Frontal cortex (tissue), 3 donors: ENCODE measurements at regions not wholly inside any gene's neighbourhood (a gene's known extent, or its start where the extent isn't known, plus 50 kb on each side); places are given as distances from the start of the nearest gene placed in this dataset.
"Not testable (repeated sequence)": the region's sequence is repeated elsewhere in the genome, so short reads cannot be mapped to it uniquely, and the experiment has no call there.

Source experiments
- DNase-seq, 2 donors: peaks; one replicate each; pipeline ENCODE4 v3.0.0; 2012; ENCODE audit warnings: low spot score in 2 of 2
- FAIRE-seq: peaks from 2 replicates; lab custom pipeline; 2012; peaks lifted over from hg19 to GRCh38; lab: Jason Lieb, UNC
- donor health status: control.
- donor health status: control.
- donor health status: control.

DNA sequence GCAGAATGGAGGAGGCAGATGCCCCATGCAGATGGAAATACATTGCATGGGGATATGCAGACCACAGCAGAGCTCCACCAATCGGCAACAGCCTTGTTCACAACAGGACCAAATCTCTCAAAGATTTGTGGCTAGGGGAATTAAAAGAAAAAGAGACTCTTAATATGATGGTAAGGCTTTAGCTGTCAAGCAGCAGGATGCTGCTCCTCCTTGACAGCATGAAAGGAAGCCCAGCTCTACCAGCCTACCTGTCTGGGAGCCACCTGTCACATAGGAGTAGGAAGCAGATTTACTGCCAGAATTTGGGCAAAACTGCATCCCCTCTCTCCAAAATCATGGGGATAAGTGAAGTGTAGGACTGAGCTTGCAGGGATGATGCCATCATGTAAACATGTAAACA lies 769.6 kb upstream of the ARPP21 start:
- FAIRE-seq = no peak
- no peak for DNase-seq

DNA sequence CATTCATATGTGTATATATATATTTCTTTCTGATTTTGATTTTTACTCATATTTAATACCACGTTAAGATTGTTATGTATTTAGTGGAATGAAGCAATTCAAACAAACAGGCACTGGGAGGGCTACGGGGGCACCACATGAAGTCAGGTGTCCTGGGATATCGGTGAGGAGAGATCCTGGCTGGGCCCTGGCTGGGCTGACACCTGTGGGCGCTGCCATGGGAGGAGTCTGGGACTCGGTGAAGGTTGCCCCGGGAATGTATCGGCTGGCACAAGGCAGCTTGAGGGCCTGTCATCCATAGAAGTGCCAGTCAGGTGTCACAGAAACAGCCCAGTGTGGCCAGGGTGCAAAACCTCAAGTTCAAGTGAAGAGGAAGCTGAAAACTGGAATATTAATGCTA lies 766.9 kb upstream of the ARPP21 start:
- no peak for DNase-seq
- FAIRE-seq = no peak

DNA sequence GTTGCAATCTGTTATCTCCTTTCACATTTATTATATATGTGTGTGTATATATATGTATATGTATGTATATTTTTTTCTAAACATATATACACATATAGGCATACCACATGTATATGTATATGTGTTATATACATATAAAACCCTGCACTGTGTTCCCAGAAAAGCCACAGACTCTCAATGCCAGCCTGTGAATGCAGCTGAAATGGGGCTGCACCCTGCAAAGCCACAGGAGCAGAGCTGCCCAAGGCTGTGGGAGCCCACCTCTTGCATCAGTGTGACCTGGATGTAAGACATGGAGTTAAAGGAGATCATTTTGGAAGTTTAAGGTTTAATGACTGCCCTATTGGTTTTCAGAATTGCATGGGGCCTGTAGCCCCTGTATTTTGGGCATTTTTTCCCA lies 762.3 kb upstream of the ARPP21 start:
- FAIRE-seq = no peak
- DNase-seq = no peak

DNA sequence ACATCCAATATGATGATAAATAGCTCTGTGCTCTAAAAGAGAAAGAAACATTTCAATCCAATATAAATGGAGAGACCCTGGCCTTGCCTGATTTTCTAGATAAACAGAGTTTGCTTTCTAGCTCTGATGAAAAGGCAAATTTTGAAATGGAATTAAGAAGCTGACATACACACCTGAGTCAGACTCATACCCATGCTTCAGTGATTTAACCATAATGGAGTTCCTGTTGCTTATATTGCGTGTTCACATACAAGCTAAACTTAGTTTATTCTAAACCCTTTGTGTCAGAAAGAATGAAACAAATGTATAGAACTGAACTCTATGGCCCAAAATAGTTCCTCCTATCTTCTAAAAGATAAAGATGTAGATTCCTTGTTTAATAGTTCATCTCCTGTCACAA lies 760.8 kb upstream of the ARPP21 start:
- DNase-seq (no peak), FAIRE-seq (no peak)

DNA sequence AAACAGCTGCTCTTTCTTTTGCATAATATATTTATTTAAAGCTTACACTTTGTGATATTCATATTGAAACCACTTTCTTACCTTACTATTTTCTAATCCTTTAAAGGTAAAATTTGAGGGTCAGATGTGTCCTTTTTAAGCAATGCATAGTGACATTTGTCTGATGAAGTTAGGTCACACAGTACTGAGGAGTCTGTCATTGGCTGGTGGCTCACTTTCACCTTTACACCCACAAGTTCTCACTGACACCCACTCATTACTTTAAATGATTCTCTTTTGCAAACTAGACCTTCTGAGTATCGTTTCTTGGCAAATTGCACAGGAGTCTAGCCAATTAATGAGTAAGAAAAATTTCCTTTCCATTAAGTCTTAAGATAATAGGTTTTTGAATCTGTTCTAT lies 758.3 kb upstream of the ARPP21 start:
- FAIRE-seq = no peak
- no peak for DNase-seq

DNA sequence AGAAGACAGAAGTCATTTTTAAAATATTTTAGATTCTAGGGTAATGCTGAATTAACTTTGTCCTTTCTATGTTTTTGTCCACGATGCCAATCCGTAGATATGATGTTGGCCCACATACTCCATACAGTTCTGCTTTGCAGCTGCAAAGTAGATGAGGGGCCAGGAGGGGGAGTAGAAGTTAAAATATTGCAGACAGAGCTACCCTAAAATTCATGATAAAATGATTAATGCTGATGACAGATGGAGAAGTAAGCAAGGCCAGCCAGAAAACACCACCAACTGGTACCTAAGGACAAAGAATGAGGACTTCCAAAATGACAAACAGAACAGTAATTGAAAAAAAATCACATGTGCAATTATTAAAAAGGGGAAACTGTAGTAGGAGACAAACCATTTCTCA lies 756.6 kb upstream of the ARPP21 start:
- no peak for FAIRE-seq

DNA sequence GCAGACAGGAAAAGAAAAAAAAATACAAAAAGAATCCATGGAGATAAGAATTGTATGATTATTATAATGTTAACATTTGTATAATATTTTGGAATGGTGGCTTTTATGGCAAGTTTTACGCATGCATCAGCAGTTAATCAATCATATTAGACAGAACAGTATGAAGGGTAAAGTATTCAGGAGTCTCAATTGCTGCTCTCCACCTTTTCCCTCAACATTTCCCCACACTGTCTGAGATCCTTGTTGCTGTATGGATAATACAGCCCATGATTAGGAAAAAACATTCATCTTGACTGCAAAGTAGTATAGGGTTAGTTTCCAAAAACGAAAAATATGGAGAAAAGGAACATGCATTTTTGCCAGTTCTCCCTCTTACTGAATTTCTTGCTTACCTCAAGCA lies 755.3 kb upstream of the ARPP21 start:
- DNase-seq (no peak), FAIRE-seq (no peak)

More for the DNA sequence above, 756.6 kb upstream of the ARPP21 start:
- DNase-seq = no peak

DNA sequence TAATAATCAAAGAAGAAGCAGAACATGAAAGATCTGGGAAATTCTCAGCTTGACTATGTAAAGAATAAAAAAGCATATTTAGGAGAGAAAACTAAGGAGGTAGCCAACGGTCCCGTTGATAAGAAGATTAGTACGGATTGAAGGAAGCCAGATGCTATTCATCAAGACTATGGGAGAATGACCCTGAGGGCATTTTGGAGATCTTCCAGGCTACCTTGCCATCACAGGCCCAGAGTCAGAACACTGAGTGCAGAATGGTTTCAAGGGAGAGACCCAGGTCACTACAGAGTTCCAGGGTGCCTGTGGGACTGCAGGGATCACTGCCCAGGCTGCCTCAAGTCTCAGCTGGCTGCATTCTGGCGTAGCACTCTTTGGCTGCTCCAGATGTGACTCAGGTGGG lies 752.9 kb upstream of the ARPP21 start:
- FAIRE-seq (no peak), DNase-seq (no peak)

DNA sequence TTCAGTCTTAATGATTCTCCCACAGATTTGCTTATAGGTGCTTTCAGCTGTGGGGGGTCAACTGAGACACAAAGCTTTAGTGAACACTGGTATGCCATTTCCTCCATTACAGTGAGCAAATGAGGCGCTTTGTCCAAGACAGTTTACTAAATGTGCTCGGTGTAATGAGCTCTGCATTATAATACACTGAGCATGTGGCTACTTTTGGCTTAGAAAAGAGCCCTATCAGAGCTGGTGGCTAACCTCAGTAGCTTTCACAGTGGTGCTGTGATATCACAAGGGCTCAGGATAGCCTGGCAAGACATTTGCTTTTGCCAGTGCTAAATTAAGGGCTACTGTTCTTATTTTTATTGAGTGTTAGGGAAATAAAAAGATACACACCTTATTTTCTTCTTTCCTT lies 749.7 kb upstream of the ARPP21 start:
- no peak for FAIRE-seq
- no peak for DNase-seq

DNA sequence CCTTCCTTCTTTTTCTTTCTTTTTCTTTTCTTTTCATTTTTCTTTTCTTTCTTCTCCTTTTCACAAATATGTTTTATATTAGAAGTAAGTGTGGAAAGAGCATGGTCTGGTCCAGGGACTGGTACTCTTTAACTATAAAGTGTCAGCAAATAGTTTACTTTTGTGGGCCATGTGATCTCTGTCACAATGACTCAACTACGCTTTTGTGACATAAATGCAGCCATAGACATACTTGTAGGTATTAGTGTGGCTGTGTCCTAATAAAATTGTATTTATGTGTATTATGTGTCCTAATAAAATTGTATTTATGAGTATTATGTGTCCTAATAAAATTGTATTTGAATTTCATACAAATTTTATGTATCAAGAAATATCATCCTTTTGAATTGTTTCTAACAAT lies 749.1 kb upstream of the ARPP21 start:
- FAIRE-seq (no peak), DNase-seq (no peak)

DNA sequence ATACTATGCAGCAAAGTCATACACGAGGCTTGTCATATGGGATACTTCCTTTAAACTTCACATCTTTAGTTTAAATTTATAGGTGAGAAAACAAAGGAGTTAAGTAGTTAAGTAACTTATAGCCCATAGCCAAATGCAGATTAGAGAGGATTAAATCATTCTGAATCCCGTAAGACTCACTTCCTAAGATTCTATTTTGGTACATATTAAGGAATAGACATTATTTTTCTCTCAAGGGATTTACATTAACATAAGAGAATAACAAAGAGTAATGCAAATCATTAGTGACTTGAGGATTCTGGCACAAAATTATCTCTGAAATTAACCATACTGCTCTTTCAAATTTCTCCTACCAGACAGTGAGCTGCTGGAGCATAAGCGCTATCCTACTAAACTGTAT lies 747.4 kb upstream of the ARPP21 start:
- DNase-seq (no peak), FAIRE-seq (no peak)

DNA sequence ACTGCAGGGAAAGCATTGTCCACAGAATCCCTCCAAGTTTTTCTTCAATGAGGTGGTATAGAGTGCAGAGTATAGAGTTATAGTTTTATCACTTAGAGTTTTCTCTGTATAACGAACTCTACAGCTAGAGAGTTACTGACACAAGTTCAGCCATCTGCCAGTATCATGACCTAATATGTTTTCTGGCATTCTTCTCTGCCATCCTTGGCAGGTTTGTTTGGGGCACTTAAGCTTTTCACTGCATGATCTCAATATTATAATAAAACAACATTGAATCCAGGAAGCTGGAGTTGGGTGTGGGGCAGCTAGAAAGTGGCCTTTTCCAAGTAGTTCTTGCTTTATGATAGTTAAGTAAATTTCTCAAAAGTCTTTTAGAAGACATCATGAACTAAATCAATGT lies 743.5 kb upstream of the ARPP21 start:
- DNase-seq (no peak), FAIRE-seq (no peak)

DNA sequence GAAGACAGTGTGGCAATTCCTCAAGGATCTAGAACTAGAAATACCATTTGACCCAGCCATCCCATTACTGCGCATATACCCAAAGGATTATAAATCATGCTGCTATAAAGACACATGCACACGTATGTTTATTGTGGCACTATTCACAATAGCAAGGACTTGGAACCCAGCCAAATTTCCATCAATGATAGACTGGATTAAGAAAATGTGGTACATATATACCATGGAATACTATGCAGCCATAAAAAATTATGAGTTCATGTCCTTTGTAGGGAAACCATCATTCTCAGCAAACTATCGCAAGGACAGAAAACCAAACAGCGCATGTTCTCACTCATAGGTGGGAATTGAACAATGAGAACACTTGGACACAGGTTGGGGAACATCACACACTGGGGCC lies 729.6 kb upstream of the ARPP21 start:
- FAIRE-seq = not testable (repeated sequence)

DNA sequence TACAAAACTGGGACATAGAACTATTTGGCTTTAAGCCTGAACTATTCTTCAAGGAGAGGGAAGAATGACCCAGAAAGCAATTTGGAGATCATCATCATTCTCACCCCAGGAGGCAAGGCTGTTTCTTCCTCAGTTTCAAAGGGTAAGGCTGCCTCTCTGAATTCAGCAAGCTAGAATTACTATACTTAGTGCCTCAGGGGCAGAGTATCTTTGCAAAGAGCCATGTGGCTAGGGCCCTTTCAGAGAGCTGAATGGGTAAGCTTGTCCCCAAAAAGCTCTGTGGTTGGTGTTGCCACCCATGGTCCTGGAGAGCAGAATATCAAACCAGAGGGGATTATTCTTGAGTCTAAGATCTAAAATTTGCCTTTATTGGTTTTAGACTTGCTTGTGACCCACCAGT lies 720.3 kb upstream of the ARPP21 start:
- no peak for FAIRE-seq
- DNase-seq = no peak

More for the DNA sequence above, 729.6 kb upstream of the ARPP21 start:
- DNase-seq = not testable (repeated sequence)

DNA sequence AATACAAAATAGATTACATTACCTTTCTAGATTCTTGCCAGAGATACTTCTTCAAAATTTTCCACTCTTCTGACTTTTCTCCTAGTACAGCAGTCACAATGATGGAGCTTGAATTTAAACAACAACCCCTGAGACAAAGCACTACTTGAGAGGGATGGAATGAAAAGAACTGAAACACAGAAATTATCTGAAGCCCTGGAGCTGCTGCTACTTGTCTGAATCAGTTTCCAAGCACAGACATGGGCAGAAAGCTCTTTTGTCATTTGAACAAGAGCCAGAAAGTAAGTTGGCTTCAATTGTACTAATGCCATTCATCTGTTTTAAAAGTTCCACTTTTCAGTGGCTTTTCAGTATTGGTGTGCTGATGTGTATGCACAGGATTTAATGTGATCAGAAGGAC lies 718.5 kb upstream of the ARPP21 start:
- FAIRE-seq = no peak
- DNase-seq = no peak

DNA sequence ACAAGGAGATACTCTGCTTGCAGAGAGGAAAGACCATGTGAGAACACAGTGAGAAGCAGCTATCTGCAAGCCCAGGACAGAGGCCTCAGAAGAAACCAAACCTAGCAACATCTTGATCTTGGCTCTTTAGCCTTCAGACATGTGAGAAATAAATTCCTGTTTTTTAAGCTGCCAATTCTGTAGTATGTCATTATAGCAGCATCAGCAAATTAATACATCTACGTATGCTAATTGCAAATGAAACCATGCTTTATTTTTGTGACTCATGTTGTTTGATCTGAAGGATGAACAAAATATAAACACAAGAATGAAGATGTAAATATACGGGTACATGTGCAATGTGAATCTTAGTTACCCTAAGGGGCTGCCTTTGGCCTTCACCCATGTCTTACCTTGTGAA lies 714.4 kb upstream of the ARPP21 start:
- FAIRE-seq (no peak), DNase-seq (no peak)

DNA sequence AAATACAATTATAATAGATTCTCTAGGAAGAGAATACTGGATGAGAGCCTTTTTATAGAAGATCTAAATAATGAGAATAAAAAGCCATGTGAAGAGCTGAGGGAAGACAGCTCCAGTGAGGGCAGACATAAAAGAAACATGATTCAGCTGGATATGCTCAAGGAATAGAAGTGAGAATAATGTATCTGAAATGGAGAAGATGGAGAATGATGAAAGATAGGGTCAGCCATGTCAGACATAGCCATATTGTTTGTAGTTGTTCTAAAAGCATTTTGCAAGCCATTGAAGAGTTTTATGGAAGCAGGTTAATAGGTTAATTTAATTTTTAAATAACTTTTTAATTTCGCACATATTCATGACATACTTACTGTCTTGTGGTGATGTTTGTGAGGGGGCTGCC lies 713.5 kb upstream of the ARPP21 start:
- FAIRE-seq (no peak), DNase-seq (no peak)

DNA sequence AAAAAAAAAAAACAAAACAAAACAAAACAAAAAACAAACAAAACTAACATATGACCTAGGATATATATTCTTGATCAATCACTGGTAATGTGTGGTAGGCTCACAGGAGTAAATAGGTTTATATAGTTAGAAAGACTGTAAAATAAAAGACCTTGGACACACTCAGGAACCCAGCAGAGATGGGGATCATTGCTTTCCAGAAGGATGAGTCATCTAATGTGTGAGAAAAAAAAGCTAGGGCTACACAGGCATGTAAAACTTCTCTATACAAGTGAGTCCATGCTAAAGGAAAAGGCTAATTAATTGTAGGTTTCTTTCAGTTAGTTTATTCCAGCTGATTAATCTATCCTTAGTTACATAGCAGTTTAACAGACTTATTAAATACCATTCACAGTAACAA lies 710.3 kb upstream of the ARPP21 start:
- FAIRE-seq = no peak
- DNase-seq = no peak

DNA sequence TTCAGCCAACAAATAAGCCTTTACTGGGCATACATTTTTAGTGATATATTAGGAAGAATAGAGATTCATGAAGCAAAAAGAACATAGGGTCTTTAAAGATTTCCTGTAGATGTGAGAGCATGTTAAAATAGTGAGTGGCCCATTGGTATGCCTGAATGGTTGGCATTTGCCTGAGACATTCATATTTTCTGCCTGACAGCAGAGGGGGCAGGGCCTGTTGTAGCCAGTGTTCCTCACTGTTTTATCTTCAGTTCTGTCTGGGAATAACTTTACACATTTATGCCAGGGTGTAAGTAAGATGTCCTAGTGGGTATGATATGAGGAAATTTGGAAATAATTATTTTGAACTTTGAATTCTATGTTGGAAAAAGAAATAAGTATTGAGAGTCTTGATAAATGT lies 704.7 kb upstream of the ARPP21 start:
- FAIRE-seq = no peak
- DNase-seq = no peak

DNA sequence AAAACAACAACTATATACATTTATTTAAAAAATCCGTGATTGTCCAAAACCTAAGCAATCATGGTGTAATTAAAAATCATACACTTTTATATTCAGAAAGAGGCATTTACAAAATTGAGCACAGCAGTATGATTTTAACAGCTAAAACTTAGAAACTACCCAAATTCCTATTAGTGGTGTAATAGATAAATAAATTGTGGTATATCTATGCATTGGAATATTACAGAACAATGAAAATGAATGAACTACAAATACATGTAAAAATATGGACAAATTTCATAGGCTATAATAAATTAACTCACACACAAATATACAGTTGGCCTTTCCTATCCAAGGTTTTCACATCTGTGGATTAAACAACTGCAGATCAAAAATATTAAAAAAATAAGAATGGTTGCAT lies 700.5 kb upstream of the ARPP21 start:
- no peak for FAIRE-seq
- no peak for DNase-seq

DNA sequence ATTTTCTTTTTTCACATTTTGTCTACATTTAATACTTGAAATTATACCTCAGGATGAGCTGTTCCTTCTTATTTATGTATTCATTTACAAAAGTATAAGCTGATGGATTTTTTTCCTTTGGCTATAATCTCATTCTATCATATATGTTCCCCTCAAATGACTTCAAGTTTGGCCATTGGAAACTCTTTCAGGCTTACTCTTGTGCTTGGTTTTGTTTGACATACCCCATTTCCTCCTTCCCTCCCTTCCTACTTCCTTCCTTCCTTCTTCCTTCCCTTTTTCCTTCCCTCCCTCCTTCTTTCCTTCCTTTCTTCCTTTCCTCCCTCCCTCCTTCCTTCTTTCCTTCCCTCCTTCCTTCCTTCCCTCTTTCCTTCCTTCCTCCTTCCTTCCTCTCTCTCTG lies 697.1 kb upstream of the ARPP21 start:
- DNase-seq (no peak), FAIRE-seq (no peak)

DNA sequence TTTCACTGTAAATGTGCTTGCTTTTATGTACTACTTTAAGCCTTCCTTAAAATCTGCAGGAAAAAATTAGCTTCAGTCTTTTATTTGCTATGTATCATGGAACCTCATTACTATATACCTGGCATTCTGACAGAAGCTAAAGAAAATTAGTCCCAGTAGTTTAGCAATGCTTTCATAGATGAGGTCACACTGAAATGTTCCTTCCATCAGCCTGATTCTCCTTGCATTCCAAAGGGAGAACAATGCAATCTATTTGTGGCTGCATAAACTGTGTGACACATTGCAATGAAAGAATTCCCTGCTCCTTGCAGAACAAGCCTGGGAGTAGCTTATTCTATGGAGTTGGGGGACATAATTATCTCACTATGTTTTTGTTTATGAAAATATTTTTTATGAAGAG lies 691.5 kb upstream of the ARPP21 start:
- no peak for FAIRE-seq
- DNase-seq = no peak

DNA sequence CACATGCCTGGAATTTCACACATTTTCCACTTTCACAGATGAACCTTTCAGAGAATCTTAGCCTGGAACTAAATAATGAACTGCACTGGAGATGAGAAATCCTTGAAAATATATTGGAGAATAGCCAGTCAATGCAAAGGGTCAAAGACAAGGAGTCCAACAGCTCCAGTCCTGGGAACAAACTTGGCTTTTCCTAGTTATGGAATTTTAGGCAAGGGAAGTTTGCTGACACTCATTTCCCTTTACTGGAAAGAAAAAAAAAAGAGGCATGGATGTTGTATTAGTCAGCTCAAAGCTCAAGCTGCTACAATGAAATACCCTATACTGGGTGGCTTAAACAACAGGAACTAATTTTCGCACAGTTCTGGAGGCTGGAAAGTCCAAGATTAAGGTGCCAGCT lies 690.8 kb upstream of the ARPP21 start:
- DNase-seq = no peak
- FAIRE-seq = no peak
